HG02973 (cell line): ENCODE measurements at regions not wholly inside any gene's neighbourhood (a gene's known extent, or its start where the extent isn't known, plus 50 kb on each side); places are given as distances from the start of the nearest gene placed in this dataset.

Source experiments
- ATAC-seq: cut with Tn5 transposase; IDR thresholded peaks from one replicate; pipeline ENCODE4 v1.9.1; 2021; ENCODE audit warnings: moderate library complexity; ENCODE audit not compliant: unreplicated experiment

DNA sequence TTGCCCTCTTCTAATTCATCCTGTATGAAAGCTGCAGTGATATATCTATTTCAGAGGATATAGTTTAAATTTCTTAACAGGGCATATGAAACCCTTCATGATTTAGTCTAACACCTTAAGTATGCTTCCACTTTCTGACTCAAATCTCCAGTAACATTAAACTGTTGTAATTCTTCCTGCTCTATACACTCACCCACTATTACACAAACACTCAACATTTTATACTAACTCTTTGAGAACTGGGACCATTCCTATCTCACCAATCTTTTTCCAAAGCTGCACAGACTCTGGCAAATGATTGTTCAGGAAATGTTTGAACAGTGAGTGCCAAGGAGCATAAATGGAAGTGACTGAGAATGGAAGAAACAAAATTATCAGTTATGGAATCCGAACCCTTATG, 560.4 kb upstream of the DPPA4 start:
- no peak for ATAC-seq

DNA sequence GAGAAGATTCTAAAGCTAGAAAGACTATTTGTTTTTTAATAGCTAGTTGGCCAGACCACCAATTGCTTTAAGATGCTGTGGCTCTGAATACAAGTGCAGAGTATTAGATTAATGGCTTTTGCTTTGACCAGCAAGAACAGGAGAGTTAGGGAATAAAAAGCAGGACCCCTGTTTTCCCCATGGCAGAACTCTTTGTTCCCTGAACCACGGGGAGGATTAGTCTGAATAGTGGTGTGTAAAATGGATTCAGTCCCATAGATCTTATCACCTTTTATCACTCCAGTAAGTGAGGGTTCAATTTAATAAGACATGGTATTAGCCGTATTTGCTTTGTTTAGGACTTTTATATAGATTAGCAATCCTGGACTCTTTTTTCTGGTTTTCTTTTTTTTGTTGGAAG, 562.6 kb upstream of the DPPA4 start:
- no peak for ATAC-seq

DNA sequence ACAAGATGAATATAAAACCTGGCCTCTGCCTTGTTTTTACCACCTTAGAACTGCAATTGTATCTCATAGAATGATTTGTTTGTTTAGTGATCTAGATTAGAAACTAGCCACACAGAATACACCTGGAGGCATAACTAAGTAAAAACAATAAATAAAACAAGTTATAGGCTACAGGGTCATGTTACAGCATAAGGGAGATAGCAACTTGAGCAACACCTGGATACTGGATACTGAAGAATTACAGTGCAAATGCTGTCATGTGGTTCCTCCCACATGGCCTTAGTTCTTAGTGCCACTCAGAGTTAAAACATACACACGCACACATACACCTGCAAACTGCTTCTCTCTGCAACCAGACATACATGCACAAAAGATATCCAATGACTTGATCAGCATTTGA, 563.4 kb upstream of the DPPA4 start:
- ATAC-seq, result no peak

DNA sequence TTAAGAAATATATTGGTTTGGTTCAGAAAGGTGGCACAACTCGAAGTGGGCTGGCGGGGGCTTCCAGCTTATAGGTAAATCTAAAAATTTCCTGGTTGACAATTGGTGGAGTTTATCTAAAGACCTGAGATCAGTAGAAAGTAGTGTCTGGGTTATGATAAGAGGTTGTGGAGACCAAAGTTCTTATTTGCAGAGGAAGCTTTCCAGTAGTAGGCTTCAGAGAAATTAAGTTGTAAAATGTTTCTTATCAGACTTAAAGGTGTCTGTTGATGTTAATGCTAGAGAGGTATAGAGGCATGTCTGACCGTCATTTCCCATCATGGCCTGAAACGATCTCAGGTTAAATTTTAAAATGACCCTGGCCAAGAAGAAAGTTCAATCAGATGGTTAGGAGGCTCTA, 565.2 kb upstream of the DPPA4 start:
- ATAC-seq, result no peak

DNA sequence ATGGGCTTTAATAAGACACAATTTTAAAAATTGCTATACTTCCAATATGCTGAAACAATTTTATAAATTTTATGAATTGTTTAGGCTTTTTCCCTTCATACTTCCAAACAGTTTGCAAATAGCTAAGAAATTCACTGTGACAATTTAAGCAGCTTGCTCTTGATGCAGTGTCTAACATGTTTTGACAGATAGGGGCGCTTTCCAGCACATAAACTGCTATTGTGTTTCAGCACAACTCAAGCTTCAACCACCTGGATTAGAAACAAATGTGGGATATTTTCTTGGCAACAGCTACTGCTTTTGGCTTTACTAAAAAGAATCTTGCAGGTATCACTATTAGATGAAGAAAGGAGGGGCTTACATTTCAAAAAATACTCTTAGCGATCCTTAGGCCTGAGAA, 565.8 kb upstream of the DPPA4 start:
- ATAC-seq, result no peak

DNA sequence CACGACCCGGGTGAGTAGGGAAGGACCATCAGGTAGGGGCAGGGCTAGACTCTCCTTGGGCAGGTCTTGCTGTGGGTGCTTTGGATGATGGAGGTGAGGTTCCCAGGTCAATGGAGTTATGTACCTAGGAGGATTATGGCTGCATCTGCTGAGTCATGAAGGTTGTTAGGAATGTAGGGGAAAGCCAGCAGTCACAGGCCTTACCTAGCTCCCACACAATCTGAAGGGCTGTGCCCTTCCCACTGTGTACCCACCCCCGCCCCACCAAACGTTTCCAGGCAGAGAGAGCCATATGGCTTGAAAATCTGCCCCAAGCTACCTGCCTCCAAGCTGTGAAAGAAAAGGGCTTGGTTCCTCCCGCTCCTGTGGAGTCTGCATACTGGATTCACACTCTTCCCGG, 573.4 kb upstream of the DPPA4 start:
- ATAC-seq, result no peak

DNA sequence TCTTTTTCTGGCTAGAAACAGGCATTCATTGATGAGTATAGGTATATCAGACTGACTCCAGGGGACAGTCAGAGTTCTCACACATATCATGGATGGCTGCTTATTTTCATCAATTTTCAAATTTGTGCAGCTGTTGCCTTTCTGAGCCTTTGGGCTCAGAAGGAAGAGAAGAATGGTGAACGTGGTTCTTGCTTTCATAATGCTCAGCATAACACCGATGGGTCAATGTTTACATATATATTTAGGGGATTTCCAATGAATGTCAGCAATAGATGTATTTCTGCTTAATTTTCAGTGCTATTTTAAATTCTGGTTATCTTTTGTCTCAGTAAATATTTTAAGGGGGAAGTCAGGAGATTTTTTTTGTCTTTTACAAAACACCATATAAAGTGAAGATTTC, 581.4 kb upstream of the DPPA4 start:
- no peak for ATAC-seq

DNA sequence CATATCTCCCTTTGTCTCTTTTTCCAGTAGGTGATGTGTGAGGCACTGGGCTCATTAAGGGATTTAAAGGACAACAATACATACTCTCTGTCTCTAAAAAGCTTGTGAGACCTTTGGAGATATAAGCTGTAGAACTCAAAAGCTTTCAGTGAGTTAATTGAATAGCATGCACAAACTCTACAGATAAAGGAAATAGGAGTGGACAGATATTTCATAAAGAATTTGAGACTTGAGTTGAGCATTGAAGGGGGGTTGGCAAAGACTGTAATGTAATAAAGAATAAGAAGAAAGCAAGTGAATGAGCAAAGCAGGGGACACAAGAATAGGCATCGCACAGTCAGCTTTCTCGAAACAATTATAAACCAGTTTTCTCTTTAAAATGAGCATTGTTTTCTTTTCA, 583.4 kb upstream of the DPPA4 start:
- ATAC-seq, result no peak

DNA sequence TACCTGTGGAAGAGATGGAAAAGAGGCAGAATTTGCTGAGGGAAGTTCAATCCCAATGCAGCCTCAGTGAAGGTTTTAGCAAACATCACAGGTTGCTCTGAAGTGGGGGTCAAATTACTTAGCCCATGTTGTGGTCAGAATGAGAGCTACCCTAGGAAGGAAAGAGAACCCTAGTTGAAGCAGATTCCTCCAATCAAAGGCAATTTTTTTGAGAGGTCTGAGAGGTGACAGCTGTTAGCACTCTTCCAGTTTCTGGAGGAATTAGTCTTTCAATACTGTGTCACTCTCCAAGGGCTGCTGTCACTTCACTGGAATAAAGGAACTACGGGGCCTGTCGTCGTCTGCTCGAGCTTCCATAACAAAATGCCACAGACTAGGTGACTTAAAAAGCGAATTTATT, 584.2 kb upstream of the DPPA4 start:
- no peak for ATAC-seq

DNA sequence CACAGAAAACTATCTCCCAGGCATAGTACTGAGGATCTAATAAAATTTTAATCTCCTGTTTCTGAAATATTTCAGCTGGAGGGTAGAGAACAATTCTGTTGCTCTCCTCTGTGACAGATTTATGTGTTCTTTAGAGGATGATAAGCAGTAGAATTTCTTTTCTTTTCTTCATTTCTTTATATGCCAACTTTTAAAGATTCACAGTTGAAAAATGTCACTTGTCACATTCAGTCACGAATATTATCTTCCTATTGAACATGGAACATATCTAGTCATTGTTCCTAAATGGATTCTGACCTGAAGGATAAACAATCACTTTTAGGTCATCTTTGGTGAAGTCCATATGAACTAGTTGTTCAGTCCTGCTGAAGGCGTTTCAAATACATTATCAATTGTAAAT, 585.5 kb upstream of the DPPA4 start:
- ATAC-seq, result no peak

DNA sequence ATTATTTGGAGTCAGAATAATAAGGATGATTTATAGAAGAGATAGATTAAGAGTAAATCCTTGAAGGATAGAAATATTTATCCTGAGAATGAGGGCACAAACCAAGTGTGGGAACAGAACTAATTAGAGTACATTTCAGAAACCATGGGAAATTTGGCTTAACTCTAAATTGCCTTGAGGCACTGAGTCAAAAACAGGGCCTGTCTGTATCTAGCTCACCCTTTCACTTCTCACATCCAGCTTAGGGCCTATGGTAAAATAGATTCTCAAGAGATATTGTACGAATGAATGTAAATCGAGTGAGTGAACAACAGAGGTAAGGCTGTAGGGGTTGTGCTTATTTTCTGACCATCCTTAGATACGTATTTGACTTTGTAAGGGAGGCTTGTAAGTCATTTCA, 586.1 kb upstream of the DPPA4 start:
- no peak for ATAC-seq

DNA sequence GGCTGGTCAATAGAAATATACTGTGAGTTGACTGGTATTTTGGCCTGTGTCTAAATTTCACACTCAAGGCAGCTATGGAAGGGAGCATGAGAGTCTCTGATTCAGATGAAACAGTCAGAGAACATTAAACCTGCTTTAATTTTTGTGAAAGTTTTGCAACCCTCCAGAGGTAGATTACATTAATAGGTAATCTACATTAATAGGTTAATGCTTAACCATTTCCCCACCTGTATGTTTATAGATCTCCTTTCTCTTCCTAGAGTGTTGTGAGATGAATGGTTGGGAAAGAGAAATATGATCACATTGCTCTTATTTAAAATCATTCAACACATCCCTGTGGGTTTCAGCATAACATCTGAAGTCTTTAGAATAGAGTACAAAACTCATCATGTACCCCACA, 586.9 kb upstream of the DPPA4 start:
- no peak for ATAC-seq

DNA sequence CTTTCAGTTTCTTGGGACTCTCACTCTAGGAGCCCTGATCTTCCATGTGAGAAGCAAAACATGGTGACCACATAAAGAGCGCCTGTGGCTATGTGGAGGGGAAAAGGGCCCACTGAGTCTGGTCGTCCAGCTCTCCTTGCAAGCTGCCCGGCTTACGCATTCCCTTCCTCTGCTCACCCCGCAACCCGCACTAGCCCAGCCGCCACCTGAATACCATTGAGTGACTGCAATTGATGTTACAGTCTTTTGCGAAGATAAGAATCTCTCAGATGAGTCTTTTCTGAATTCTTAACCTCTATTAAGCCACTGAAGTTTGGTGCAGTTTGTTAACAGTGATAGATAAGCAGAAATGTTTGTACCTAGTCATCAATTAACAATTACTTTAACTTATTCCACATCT, 589.0 kb upstream of the DPPA4 start:
- ATAC-seq, result no peak

DNA sequence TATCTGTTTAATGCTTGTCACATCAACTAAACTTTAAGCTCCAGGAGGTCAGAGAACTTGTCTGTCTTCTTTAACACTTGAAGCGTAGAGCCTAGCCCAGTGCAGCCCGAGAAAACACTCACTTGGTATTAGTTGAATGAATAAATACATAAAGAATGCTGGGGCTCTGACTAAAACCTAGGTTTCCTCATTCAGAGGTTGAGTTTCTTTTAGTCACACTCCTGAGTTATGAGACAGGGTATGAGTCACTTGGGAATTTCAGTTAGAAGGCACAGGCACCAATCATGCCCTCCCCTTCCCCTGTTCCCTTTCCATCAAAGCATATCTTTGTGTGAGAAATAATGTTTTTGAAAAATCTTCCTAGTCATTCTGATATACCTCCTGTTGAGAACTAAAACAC, 589.8 kb upstream of the DPPA4 start:
- no peak for ATAC-seq

DNA sequence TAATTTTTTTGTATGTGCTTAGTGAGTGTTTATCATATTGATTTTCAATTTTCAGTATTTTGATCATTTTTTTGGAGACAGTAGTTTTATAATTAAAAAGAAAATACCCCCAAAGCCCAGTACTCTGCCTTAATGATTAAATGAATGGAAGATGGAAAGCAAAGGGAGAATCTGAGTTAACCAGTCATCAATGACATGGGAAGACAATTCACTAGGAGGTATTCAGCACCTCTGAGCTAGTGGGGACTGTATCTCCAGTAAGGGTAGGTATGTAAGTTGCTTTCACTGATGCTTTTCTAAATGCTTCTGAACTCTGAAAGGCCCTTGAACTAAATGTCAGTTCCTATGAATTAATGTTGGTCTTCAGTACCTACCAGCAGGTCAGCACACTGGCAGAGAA, 590.4 kb upstream of the DPPA4 start:
- ATAC-seq, result no peak

DNA sequence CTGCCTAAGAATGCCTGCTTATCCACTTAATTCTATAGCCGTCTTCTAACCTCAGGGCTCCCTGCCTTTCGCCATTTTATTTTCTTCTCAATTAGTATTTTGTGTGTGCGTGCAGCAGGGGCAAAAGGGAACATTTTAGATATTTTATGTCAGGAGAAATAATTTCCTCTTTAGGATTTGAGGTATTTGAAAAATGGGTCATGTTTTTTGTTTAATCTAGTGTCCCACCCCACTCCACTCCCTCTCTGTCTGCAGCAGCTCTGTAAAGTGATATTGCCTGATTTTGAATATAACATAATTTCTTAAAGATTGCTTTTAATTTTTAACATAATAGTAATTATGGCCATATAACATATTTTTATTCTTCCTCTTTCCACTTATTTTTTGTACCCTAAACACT, 593.2 kb upstream of the DPPA4 start:
- no peak for ATAC-seq

DNA sequence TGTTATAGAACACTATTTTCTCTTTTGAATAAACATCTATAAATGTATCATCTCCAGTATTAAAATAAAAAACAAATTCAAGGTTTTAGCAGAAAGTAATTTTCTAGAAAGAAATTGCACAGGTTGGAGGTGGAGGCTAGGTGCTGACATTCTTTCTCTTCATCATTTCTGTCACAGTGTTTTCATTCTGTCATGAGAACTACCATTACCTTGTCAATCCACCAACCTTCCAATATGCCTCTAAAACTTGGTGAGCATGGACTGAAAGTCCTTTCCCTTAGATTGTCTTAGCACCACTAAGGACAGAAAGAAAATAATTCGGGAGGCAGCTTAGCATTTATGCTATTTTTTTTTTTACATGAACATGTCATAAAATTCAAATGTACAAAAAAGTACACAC, 596.2 kb upstream of the DPPA4 start:
- ATAC-seq, result no peak

DNA sequence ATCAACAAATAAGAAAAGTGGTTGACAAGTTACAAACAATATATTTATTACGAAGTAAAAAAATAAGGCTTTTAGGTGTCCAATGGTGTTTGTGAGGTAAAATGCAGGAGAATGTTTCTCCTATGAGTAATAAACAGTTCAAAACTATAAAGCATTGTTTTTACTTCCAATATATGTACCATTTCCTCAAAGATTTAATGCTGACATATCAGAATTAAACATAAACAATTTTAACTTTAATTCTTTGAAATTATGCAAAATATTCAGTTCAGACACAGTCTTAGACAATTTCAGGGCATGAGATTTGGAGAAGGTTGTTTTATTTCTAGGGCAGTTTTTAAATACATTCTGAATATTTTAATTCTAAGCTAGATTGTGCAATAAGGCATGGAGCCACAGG, 602.5 kb upstream of the DPPA4 start:
- ATAC-seq, result no peak

DNA sequence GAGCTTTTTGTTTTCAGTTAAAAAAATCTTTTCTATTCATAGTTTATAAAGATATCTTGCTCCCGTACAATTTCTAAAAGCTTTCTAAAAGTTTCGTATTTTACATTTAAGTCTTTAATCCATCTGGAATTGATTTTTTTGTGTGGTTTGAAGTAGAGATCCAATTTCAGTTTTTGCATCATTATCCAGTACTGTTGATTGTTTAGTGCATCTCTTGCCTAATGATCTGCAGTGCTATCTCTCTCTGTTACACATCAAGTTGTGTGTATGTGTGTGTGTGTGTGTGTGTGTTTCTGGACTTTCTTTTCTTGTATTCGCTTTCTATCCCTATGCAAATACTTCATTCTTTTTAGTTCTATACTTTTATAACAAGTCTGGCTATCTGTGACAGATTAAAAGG, 605.8 kb upstream of the DPPA4 start:
- no peak for ATAC-seq

DNA sequence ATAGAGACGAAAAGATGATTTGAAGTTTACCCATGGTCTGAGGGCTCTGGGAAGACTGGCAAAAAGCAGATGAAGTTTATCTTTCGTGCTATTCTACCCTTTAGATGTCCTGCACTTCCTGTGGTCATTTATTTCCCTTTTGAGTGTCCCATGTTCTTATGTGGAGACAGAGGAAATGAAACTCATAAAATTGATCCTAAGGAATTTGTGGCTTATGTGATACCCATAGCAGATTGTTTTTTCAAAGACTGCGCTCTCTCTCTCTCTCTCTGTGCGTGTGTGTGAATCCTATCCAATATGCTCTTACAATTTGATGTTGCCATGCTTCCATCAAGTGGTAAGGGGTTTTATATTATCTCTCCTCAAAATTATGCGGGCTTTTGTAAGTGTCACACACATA, 607.5 kb upstream of the DPPA4 start:
- no peak for ATAC-seq

DNA sequence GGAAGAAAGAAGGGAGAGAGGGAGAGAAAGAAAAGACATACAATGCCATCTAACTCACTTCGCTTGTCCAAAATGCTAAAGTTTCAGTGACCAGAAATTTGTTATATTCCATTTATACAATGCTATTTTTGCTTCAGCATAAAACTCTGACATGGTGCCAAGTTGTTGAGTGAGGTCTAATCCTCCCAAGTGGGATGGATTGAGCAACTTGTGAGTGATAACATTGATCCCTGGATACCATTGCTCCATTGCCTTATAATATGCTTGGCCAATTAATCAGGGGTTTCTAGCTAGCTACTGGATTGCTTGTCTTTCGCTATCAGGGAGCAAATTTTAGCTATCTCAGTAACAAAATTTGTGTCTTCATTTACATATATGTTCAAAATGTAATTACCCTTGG, 615.6 kb upstream of the DPPA4 start:
- no peak for ATAC-seq

DNA sequence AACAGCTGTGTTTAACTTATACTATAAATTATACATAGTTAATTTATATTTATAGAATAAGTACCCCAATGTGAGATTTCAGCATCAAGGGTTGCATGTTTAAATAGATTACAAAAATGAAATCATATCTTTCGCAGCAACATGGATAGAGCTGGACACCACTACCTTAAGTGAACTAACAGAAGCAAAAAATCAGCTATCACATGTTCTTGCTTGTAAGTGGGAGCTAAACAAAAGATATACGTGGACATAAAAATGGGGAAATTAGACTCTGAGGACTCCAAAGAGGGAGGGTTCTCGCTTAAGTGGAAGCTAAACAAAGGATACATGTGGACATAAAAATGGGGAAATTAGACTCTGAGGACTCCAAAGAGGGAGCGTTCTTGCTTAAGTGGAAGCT, 626.5 kb upstream of the DPPA4 start:
- ATAC-seq, result no peak

DNA sequence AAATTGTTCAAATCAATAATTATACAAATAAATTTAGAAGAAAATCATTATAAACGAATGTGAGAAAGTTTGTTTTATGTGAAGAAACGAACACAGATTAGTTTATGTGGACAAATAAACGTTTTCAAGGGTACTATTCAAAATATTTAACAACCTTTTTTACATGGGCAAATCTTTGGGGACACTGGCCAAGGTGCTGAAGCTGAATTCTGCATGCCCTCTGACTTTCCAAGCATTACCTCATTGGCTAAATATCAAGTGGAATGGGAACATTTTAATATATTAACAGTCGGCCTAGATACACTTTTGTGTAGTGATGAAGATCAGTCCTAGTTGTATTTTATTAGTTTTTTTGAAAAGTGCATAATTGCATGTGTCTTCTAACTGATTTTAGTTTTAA, 636.4 kb upstream of the DPPA4 start:
- no peak for ATAC-seq

DNA sequence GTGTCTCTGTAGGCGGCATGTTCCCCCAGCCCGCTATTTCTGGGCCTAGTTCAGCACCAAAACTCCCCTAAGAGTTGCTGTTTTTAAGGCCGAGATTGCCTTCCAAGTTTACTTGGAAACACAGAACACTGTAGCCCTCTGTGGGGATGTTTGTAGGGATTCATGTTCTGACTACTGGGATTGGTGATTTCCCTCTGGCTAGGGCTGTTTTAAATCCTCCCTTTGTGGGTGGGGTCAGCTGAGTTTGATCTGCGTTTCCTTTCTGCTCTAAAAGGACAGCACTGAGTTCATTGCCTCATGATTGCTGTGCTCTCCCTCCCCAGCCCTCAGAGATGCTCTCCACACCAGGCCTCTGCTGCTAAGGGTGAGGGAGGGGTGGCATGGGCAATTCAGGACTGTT, 640.6 kb upstream of the DPPA4 start:
- ATAC-seq, result no peak
